Astrocyte of the cerebellum (primary cell): ENCODE measurements at regions not wholly inside any gene's neighbourhood (a gene's known extent, or its start where the extent isn't known, plus 50 kb on each side); places are given as distances from the start of the nearest gene placed in this dataset.
"Not testable (repeated sequence)": the region's sequence is repeated elsewhere in the genome, so short reads cannot be mapped to it uniquely, and the experiment has no call there.

Source experiments
- DNase-seq: peaks from one replicate; pipeline ENCODE4 v3.0.0-alpha.2; 2011; ENCODE audit warnings: low read depth
- H3K4me3 ChIP-seq: 2 replicates; pipeline ENCODE4 v1.5.1; 2011; ENCODE audit warnings: mild to moderate bottlenecking, low read depth, low read length, moderate library complexity
- CTCF ChIP-seq: IDR thresholded peaks from 2 replicates; pipeline ENCODE4 v1.5.1; 2012; ENCODE audit warnings: low read length, low read depth, moderate library complexity, mild to moderate bottlenecking; ENCODE audit errors: missing control alignments
- in situ Hi-C: cut with HindIII; loops from 2 replicates; pipeline ENCODE4 v1.10.0; 2017; ENCODE audit warnings: low sequenced_read_pairs

GRCh38 chr14:105647784-105648608, 121.6 kb downstream of the TMEM121 start:
- no peak for DNase-seq
- in situ Hi-C loops, result no loop called here
- H3K4me3 ChIP-seq, result no peak overlapping the region
- no peak for TF ChIP-seq CTCF

GRCh38 chr14:105648609-105649535, 122.5 kb downstream of the TMEM121 start:
- DNase-seq, in situ Hi-C loops, H3K4me3 ChIP-seq: not testable (repeated sequence)

GRCh38 chr14:105652317-105652716, 125.9 kb downstream of the TMEM121 start:
- H3K4me3 ChIP-seq, DNase-seq, in situ Hi-C loops: not testable (repeated sequence)

- H3K4me3 ChIP-seq, in situ Hi-C loops, DNase-seq: not testable (repeated sequence)
Measured at GRCh38 chr14:105653921-105654320, 127.5 kb downstream of the TMEM121 start.

GRCh38 chr14:105659255-105659654, 132.9 kb downstream of the TMEM121 start:
- in situ Hi-C loops, DNase-seq, H3K4me3 ChIP-seq: not testable (repeated sequence)

- no peak for TF ChIP-seq CTCF
- DNase-seq, result no peak
- in situ Hi-C loops, result no loop called here
- no peak overlapping the region for H3K4me3 ChIP-seq
Measured at GRCh38 chr14:105659935-105660527, 133.6 kb downstream of the TMEM121 start.

GRCh38 chr14:105660816-105661531, 134.6 kb downstream of the TMEM121 start:
- no peak for TF ChIP-seq CTCF
- in situ Hi-C loops, result no loop called here
- H3K4me3 ChIP-seq, result no peak overlapping the region
- DNase-seq, result no peak

GRCh38 chr14:105662043-105662442, 135.7 kb downstream of the TMEM121 start:
- H3K4me3 ChIP-seq, DNase-seq, in situ Hi-C loops: not testable (repeated sequence)

- H3K4me3 ChIP-seq, in situ Hi-C loops, DNase-seq: not testable (repeated sequence)
Measured at GRCh38 chr14:105662592-105662991, 136.2 kb downstream of the TMEM121 start.

GRCh38 chr14:105663323-105663722, 136.9 kb downstream of the TMEM121 start:
- H3K4me3 ChIP-seq, DNase-seq, in situ Hi-C loops: not testable (repeated sequence)

GRCh38 chr14:105663818-105664596, 137.6 kb downstream of the TMEM121 start:
- H3K4me3 ChIP-seq, in situ Hi-C loops, DNase-seq: not testable (repeated sequence)
